Trophoblast cell (in vitro differentiated cells and primary cell): ENCODE measurements at regions not wholly inside any gene's neighbourhood (a gene's known extent, or its start where the extent isn't known, plus 50 kb on each side); places are given as distances from the start of the nearest gene placed in this dataset.

Experiments
- DNase-seq, 2 donors: peaks; one replicate each; pipeline ENCODE4 v3.0.0-alpha.2; 2016
- H2AFZ ChIP-seq: 2 replicates; pipeline ENCODE4 v1.6.1; 2013; ENCODE audit warnings: low read length, moderate library complexity, mild to moderate bottlenecking; ENCODE audit not compliant: insufficient read depth, poor library complexity
- H2AK5ac ChIP-seq: 2 replicates; pipeline ENCODE4 v1.6.1; 2013; ENCODE audit warnings: mild to moderate bottlenecking, low read length
- H2BK120ac ChIP-seq: 2 replicates; pipeline ENCODE4 v1.6.1; 2013; ENCODE audit warnings: low read length, mild to moderate bottlenecking, moderate library complexity; ENCODE audit not compliant: insufficient read depth, poor library complexity
- H2BK12ac ChIP-seq: 2 replicates; pipeline ENCODE4 v1.6.1; 2013; ENCODE audit warnings: mild to moderate bottlenecking, low read length, moderate library complexity
- H2BK5ac ChIP-seq: 2 replicates; pipeline ENCODE4 v1.6.1; 2013; ENCODE audit warnings: low read length, low read depth, moderate library complexity, mild to moderate bottlenecking; ENCODE audit not compliant: poor library complexity
- H3K14ac ChIP-seq: 2 replicates; pipeline ENCODE4 v1.6.1; 2013; ENCODE audit warnings: mild to moderate bottlenecking, low read length
- H3K18ac ChIP-seq: 2 replicates; pipeline ENCODE4 v1.6.1; 2013; ENCODE audit warnings: mild to moderate bottlenecking, low read length
- H3K23ac ChIP-seq: 2 replicates; pipeline ENCODE4 v1.6.1; 2013; ENCODE audit warnings: low read length
- H3K27ac ChIP-seq: 2 replicates; pipeline ENCODE4 v1.5.1; 2013; ENCODE audit warnings: low read depth, mild to moderate bottlenecking, inconsistent platforms, low read length, moderate library complexity
- H3K27me3 ChIP-seq: 2 replicates; pipeline ENCODE4 v1.6.1; 2013; ENCODE audit warnings: inconsistent platforms, mild to moderate bottlenecking, low read length, moderate library complexity; ENCODE audit not compliant: insufficient read depth
- H3K36me3 ChIP-seq, 2 experiments: 1 replicate in 1 of 2; 2 replicates in 1 of 2; pipeline ENCODE4 v1.6.1; 2013; ENCODE audit warnings: low read length in 2 of 2, mild to moderate bottlenecking in 2 of 2, moderate library complexity in 1 of 2; ENCODE audit not compliant: insufficient read depth in 2 of 2, control insufficient read depth in 1 of 2
- H3K4ac ChIP-seq: 2 replicates; pipeline ENCODE4 v1.6.1; 2013; ENCODE audit warnings: low read depth, mild to moderate bottlenecking, low read length, moderate library complexity
- H3K4me1 ChIP-seq, 2 experiments: 1 replicate in 1 of 2; 2 replicates in 1 of 2; pipeline ENCODE4 v1.6.1; 2013; ENCODE audit warnings: low read length in 2 of 2, mild to moderate bottlenecking in 2 of 2, moderate library complexity in 1 of 2; ENCODE audit not compliant: insufficient read depth in 2 of 2, control insufficient read depth in 1 of 2
- H3K4me2 ChIP-seq: 2 replicates; pipeline ENCODE4 v1.6.1; 2013; ENCODE audit warnings: inconsistent platforms, mild to moderate bottlenecking, low read length, moderate library complexity
- H3K4me3 ChIP-seq: 2 replicates; pipeline ENCODE4 v1.5.1; 2013; ENCODE audit warnings: mild to moderate bottlenecking, low read depth, low read length, inconsistent platforms
- H3K79me1 ChIP-seq: one replicate; pipeline ENCODE4 v1.6.1; 2013; ENCODE audit warnings: low read length
- H3K79me2 ChIP-seq: 2 replicates; pipeline ENCODE4 v1.6.1; 2013; ENCODE audit warnings: low read length, mild to moderate bottlenecking; ENCODE audit not compliant: control insufficient read depth, insufficient read depth, poor library complexity
- H3K9ac ChIP-seq: 2 replicates; pipeline ENCODE4 v1.6.1; 2013; ENCODE audit warnings: mild to moderate bottlenecking, low read length
- H3K9me3 ChIP-seq: 2 replicates; pipeline ENCODE4 v1.6.1; 2013; ENCODE audit warnings: low read depth, mild to moderate bottlenecking, control low read depth, inconsistent platforms, low read length; ENCODE audit not compliant: insufficient read depth
- H4K12ac ChIP-seq: 2 replicates; pipeline ENCODE4 v1.6.1; 2013; ENCODE audit warnings: low read depth, mild to moderate bottlenecking, low read length, moderate library complexity
- H4K8ac ChIP-seq: 2 replicates; pipeline ENCODE4 v1.6.1; 2013; ENCODE audit warnings: low read depth, mild to moderate bottlenecking, low read length, moderate library complexity
- H4K91ac ChIP-seq: one replicate; pipeline ENCODE4 v1.6.1; 2013; ENCODE audit warnings: low read depth, mild to moderate bottlenecking, low read length, moderate library complexity
- WGBS: extraction: QIAGEN DNeasy Blood & Tissue Kit; methylation state at CpG from one replicate; pipeline ENCODE4 v1.1.7; 2013; ENCODE audit warnings: missing lambda C conversion rate; ENCODE audit not compliant: insufficient read length, insufficient coverage; ENCODE audit errors: extremely low coverage; 5-methylcytosine and 5-hydroxymethylcytosine counted together

DNA sequence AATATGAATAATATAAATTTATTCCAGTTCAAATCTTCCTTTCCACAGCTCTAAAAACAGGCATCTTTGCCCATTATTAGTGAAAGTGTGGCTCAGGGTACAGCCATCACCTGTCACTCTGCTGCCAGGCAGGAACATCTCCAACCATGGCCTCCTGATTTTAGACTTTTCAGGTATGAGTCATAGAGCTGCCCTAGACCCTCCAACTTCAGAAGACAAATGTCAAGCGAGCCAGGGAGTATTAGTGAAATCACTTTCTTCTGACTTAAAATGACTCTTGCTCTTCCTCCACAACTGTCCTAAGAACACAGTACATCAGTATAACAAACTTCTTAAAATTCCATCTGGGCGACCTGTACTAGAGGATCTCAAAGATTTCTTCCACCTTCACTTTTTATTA, 78.1 kb upstream of the AKAP13 start:
- no peaks in the 10 kb centered on the region for H3K79me1 ChIP-seq
- H3K23ac ChIP-seq: no peak overlapping the region
- H3K36me3 ChIP-seq: no peaks in the 10 kb centered on the region
- no peaks in the 10 kb centered on the region for H3K4me1 ChIP-seq
- no peak overlapping the region for H3K18ac ChIP-seq
- no peak overlapping the region for H2BK5ac ChIP-seq
- no peak overlapping the region for H4K8ac ChIP-seq
- no peak overlapping the region for H3K4me3 ChIP-seq
- no peaks in the 10 kb centered on the region for H3K27me3 ChIP-seq
- no CpG with 5 or more reads among the region's 2 CpGs for WGBS
- no peak overlapping the region for H3K9ac ChIP-seq
- no peak overlapping the region for H2BK12ac ChIP-seq
- H3K14ac ChIP-seq: no peak overlapping the region
- no peak overlapping the region for H3K4ac ChIP-seq
- H2AFZ ChIP-seq: no peak overlapping the region
- H2AK5ac ChIP-seq: no peak overlapping the region
- H3K79me2 ChIP-seq: no peaks in the 10 kb centered on the region
- no peak overlapping the region for H2BK120ac ChIP-seq
- H4K12ac ChIP-seq: no peak overlapping the region
- no peaks in the 10 kb centered on the region for H3K9me3 ChIP-seq
- H4K91ac ChIP-seq: no peak overlapping the region
- no peak for DNase-seq
- no peak overlapping the region for H3K27ac ChIP-seq
- no peak overlapping the region for H3K4me2 ChIP-seq

DNA sequence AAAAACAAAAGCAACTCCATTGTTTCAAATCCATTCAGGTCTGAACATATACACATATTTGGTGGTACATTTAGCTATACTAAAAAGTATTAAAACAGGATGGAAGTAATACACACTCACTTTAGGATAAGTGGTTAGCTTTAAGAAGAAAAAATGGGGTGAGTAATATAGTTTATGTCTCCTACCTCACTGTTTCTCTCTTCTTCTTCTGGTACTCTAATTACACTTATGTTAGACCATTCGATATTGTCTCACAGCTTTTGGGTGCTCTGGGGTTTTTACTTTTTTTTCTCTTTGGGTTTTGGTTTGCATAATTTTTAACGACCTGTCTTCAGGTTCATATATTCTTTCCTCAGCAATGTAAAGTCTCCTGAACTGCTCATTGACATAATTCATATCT, 75.4 kb upstream of the AKAP13 start:
- Histone ChIP-seq H3K36me3 (no peaks in the 10 kb centered on the region), H4K12ac (no peak overlapping the region), H2AFZ (no peak overlapping the region), H2BK12ac (no peak overlapping the region), H3K4me2 (no peak overlapping the region), H3K4me1 (no peaks in the 10 kb centered on the region), H3K27ac (no peak overlapping the region), H3K9me3 (no peaks in the 10 kb centered on the region), H4K91ac (no peak overlapping the region), H3K27me3 (no peaks in the 10 kb centered on the region), H3K79me2 (no peaks in the 10 kb centered on the region), H4K8ac (no peak overlapping the region), H2BK120ac (no peak overlapping the region), H3K23ac (no peak overlapping the region), H3K4ac (no peak overlapping the region), H3K14ac (no peak overlapping the region), H2AK5ac (no peak overlapping the region), H3K4me3 (no peak overlapping the region), H2BK5ac (no peak overlapping the region), H3K9ac (no peak overlapping the region), H3K18ac (no peak overlapping the region), H3K79me1 (no peaks in the 10 kb centered on the region)
- WGBS: no CpG with 5 or more reads among the region's 2 CpGs
- DNase-seq: no peak

DNA sequence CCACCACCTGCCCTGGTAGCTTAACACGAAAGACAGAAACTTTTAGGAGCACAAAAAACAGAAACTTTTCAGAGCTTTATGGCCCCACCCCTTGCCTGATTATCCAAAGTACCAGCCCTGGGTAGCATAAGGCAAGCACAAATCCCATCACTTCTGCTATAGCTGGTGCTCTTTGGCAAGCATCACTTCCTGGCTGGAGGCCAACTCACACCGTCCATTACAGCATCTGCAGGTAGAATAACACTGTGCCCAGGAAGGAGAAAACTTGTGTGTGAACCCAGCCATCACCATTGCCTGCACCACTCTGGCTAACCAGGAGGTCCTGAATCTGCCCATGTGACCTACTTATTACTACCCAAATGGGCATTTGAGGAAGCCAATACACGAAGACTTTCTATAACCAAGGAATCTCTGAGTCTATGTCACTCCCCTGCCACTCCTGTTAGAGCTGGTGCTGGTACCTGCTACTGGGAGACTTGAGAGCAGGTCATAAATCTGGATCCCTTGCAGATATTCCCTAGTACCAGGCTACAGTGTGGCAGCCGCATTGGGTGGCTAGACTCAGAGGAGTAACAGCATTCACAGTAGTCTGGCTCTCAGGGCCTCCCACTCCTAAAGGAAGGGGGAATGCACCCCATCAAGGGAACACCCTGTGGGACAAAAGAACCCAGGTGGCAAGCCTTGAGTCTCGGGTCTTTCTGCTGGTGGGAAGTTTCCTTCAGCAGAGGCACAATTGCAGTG, 73.3 kb upstream of the AKAP13 start:
- H3K79me1 ChIP-seq: no peaks in the 10 kb centered on the region
- no peak overlapping the region for H2BK12ac ChIP-seq
- no peaks in the 10 kb centered on the region for H3K27me3 ChIP-seq
- no peak overlapping the region for H3K14ac ChIP-seq
- no CpG with 5 or more reads among the region's 5 CpGs for WGBS
- H3K4me3 ChIP-seq: no peak overlapping the region
- no peak overlapping the region for H2AK5ac ChIP-seq
- no peak overlapping the region for H3K27ac ChIP-seq
- no peak overlapping the region for H2BK5ac ChIP-seq
- H3K4me2 ChIP-seq: no peak overlapping the region
- H4K12ac ChIP-seq: no peak overlapping the region
- no peaks in the 10 kb centered on the region for H3K36me3 ChIP-seq
- H2BK120ac ChIP-seq: no peak overlapping the region
- no peak overlapping the region for H2AFZ ChIP-seq
- H4K91ac ChIP-seq: no peak overlapping the region
- H3K9ac ChIP-seq: no peak overlapping the region
- H3K18ac ChIP-seq: no peak overlapping the region
- H3K79me2 ChIP-seq: no peaks in the 10 kb centered on the region
- no peak overlapping the region for H3K23ac ChIP-seq
- no peaks in the 10 kb centered on the region for H3K9me3 ChIP-seq
- no peak overlapping the region for H3K4ac ChIP-seq
- no peak overlapping the region for H4K8ac ChIP-seq
- H3K4me1 ChIP-seq: no peaks in the 10 kb centered on the region
- DNase-seq: peak in 1 of 2 donors; percentile 43

GRCh38 chr15:85307687-85308045, 72.7 kb upstream of the AKAP13 start:
- Histone ChIP-seq H3K4me3 (no peak overlapping the region), H3K4me1 (peaks cover 4% of the 10 kb centered on the region in 2 experiments), H3K27me3 (no peaks in the 10 kb centered on the region), H3K4me2 (no peak overlapping the region), H3K79me2 (no peaks in the 10 kb centered on the region), H3K23ac (no peak overlapping the region), H4K91ac (no peak overlapping the region), H3K18ac (no peak overlapping the region), H3K14ac (no peak overlapping the region), H3K79me1 (peaks cover 3% of the 10 kb centered on the region), H4K8ac (no peak overlapping the region), H3K9ac (no peak overlapping the region), H3K4ac (no peak overlapping the region), H2AFZ (no peak overlapping the region), H2BK120ac (no peak overlapping the region), H3K36me3 (no peaks in the 10 kb centered on the region), H3K9me3 (no peaks in the 10 kb centered on the region), H2BK5ac (no peak overlapping the region), H4K12ac (no peak overlapping the region), H3K27ac (no peak overlapping the region), H2AK5ac (no peak overlapping the region), H2BK12ac (no peak overlapping the region)
- no CpG with 5 or more reads among the region's 2 CpGs for WGBS
- peak; percentile 50 to 71 for DNase-seq
